A673 (cell line): ENCODE measurements at regions not wholly inside any gene's neighbourhood (a gene's known extent, or its start where the extent isn't known, plus 50 kb on each side); places are given as distances from the start of the nearest gene placed in this dataset.

ENCODE experiments used
- BruUV-seq: library from RNA; stranded (reverse); fragments of 400-500 nt; replicated peaks from 2 replicates; lab custom pipeline; 2021; lab: Mats Ljungman, UMichigan
- CTCF ChIA-PET: fragments of 300-600 bp; sonication (Branson Sonifier 250); formaldehyde crosslinking; loops from one replicate; lab custom pipeline; 2022; ENCODE audit warnings: antibody characterized with exemption; lab: Charles Lee
- POLR2A ChIA-PET: fragments of 300-600 bp; sonication (Branson Sonifier 250); formaldehyde crosslinking; loops from one replicate; lab custom pipeline; 2022; ENCODE audit warnings: antibody characterized with exemption; ENCODE audit not compliant: low non-redundant PET; lab: Charles Lee
- DNase-seq: peaks from one replicate; pipeline ENCODE4 v3.0.0-alpha.2; 2015; ENCODE audit warnings: low spot score
- H3K27ac ChIP-seq: fragments of 200-600 bp; sonication (generic); 2 replicates; pipeline ENCODE4 v1.5.1; 2016; ENCODE audit warnings: mixed run types, low read depth, mild to moderate bottlenecking, mixed read lengths, antibody characterized with exemption, low read length; ENCODE audit not compliant: poor library complexity, severe bottlenecking
- H3K27me3 ChIP-seq: fragments of 200-600 bp; sonication (generic); replicated peaks from 2 replicates; pipeline ENCODE4 v1.6.1; 2017; ENCODE audit warnings: mixed run types, low read depth, mild to moderate bottlenecking, mixed read lengths, antibody characterized with exemption, low read length; ENCODE audit not compliant: insufficient read depth, poor library complexity
- H3K36me3 ChIP-seq: fragments of 200-600 bp; sonication (generic); 2 replicates; pipeline ENCODE4 v1.6.1; 2016; ENCODE audit warnings: mixed run types, mild to moderate bottlenecking, mixed read lengths, antibody characterized with exemption, low read length; ENCODE audit not compliant: insufficient read depth, poor library complexity, severe bottlenecking
- H3K4me1 ChIP-seq: fragments of 200-600 bp; sonication (generic); 2 replicates; pipeline ENCODE4 v1.6.1; 2017; ENCODE audit warnings: mixed run types, mild to moderate bottlenecking, mixed read lengths, antibody characterized with exemption, low read length; ENCODE audit not compliant: insufficient read depth, poor library complexity, severe bottlenecking
- H3K4me3 ChIP-seq: fragments of 200-600 bp; sonication (generic); 2 replicates; pipeline ENCODE4 v1.5.1; 2016; ENCODE audit warnings: low read depth, mixed run types, mild to moderate bottlenecking, mixed read lengths, low read length; ENCODE audit not compliant: poor library complexity, severe bottlenecking
- H3K9me3 ChIP-seq: fragments of 200-600 bp; sonication (generic); 2 replicates; pipeline ENCODE4 v1.6.1; 2016; ENCODE audit warnings: mixed run types, low read depth, mild to moderate bottlenecking, mixed read lengths, antibody characterized with exemption, low read length; ENCODE audit not compliant: poor library complexity, severe bottlenecking
- CTCF ChIP-seq: fragments of 300-800, 200-600 bp; sonication (generic); conservative IDR thresholded peaks from 2 replicates; pipeline ENCODE4 v1.5.1; 2017; ENCODE audit warnings: low read depth, mild to moderate bottlenecking, antibody characterized with exemption, low read length, moderate library complexity, mixed read lengths
- EZH2 ChIP-seq: fragments of 200-600 bp; sonication (generic); IDR thresholded peaks from 2 replicates; pipeline ENCODE4 v1.6.1; 2017; ENCODE audit warnings: borderline replicate concordance, low read depth, mild to moderate bottlenecking, mixed read lengths, antibody characterized with exemption, low read length; ENCODE audit not compliant: poor library complexity, severe bottlenecking
- intact Hi-C: fragments of 100-400 bp; cut with micrococcal nuclease; formaldehyde crosslinking; loops from one replicate; pipeline ENCODE4 v1.10.0; 2022; ENCODE audit not compliant: unreplicated experiment

DNA sequence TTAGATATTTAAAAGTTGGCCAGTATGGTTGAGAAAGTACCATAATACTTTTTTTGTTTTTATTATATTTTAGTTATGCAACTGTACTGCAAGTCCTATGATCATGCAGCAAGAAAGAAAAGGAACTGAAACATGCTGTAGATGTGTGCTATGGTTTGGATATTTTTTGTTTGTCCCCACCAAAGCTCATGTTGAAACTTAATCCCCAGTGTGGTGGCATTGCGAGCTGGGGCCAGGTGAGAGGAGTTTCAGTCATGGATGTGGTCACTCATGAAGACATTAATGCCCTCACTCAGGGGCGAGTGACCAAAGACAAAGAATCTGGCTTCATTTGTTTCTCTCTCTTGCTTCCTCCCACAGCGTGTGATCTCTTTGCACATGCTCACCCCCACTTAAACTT, 393.9 kb downstream of the PAX1 start:
- Histone ChIP-seq H3K27ac (no peak overlapping the region), H3K27me3 (no peaks in the 10 kb centered on the region), H3K4me3 (no peak overlapping the region), H3K9me3 (no peaks in the 10 kb centered on the region), H3K36me3 (no peaks in the 10 kb centered on the region), H3K4me1 (no peaks in the 10 kb centered on the region)
- POLR2A ChIA-PET, result no interaction called here
- intact Hi-C loops, result no loop called here
- no TSS peak for BruUV-seq
- DNase-seq, result no peak
- no peak for TF ChIP-seq EZH2
- TF ChIP-seq CTCF, result no peak
- CTCF ChIA-PET, result no interaction called here

DNA sequence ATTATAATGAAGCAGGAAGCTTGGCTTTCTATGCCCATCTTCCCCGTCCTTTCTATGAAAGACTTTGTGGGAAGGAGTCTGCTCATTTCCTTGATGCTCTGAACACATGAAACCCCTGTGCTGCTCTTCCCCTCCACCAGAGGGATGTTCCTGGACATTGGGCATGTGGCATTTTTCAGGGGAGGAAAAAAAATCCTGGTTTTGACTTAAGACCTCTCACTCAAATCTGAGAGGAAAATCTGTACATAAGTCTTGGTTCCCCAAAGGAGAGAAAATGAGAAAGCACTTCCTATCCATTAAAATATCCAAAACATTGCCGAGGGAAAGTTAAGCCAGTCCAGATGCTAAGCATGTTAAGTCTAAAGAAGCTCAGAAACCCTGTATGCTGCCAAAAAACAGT, 393.0 kb downstream of the PAX1 start:
- ChIA-PET CTCF (no interaction called here), POLR2A (no interaction called here)
- Histone ChIP-seq H3K9me3 (no peaks in the 10 kb centered on the region), H3K27ac (no peak overlapping the region), H3K36me3 (no peaks in the 10 kb centered on the region), H3K4me1 (no peaks in the 10 kb centered on the region), H3K27me3 (no peaks in the 10 kb centered on the region), H3K4me3 (no peak overlapping the region)
- intact Hi-C loops, result no loop called here
- BruUV-seq, result no TSS peak
- no peak for TF ChIP-seq EZH2
- no peak for TF ChIP-seq CTCF
- no peak for DNase-seq

GRCh38 chr20:22093122-22093521, 387.7 kb downstream of the PAX1 start:
- no peak for DNase-seq
- Histone ChIP-seq H3K9me3 (peaks cover 4% of the 10 kb centered on the region), H3K4me3 (no peak overlapping the region), H3K27me3 (no peaks in the 10 kb centered on the region), H3K27ac (no peak overlapping the region), H3K4me1 (no peaks in the 10 kb centered on the region), H3K36me3 (no peaks in the 10 kb centered on the region)
- BruUV-seq, result no TSS peak
- intact Hi-C loops, result no loop called here
- ChIA-PET CTCF (no interaction called here), POLR2A (no interaction called here)
- no peak for TF ChIP-seq EZH2
- TF ChIP-seq CTCF, result no peak
